Transverse colon (tissue), 4 donors: ENCODE measurements at regions not wholly inside any gene's neighbourhood (a gene's known extent, or its start where the extent isn't known, plus 50 kb on each side); places are given as distances from the start of the nearest gene placed in this dataset.

Experiments
- DNase-seq: peaks from one replicate; pipeline ENCODE4 v3.0.0-alpha.2; 2019
- H3K27ac ChIP-seq, 4 donors: fragments of 200-600 bp; sonication (generic); 2 replicates each; pipeline ENCODE4 v1.5.1; 2016 to 2018; ENCODE audit warnings: inconsistent platforms in 4 of 4
- H3K27me3 ChIP-seq: fragments of 200-600 bp; sonication (generic); 2 replicates; pipeline ENCODE4 v1.5.1; 2017; ENCODE audit warnings: inconsistent platforms
- H3K36me3 ChIP-seq, 4 donors: fragments of 200-600 bp; sonication (generic); 2 replicates each; pipeline ENCODE4 v1.5.1; 2017 to 2019; ENCODE audit warnings: inconsistent platforms in 4 of 4
- H3K4me1 ChIP-seq, 4 donors: fragments of 200-600 bp; sonication (generic); 2 replicates each; pipeline ENCODE4 v1.5.1; 2017 to 2020; ENCODE audit warnings: inconsistent platforms in 4 of 4
- H3K4me3 ChIP-seq, 4 donors: fragments of 200-600 bp; sonication (generic); 1 replicate in 1 of 4; 2 replicates in 3 of 4; pipeline versions ENCODE4 v1.5.1 to v1.6.1; 2017 to 2019; ENCODE audit warnings: inconsistent platforms in 4 of 4
- H3K9me3 ChIP-seq, 2 donors: fragments of 200-600 bp; sonication (generic); 2 replicates each; pipeline ENCODE4 v1.5.1; 2017 to 2019; ENCODE audit warnings: inconsistent platforms in 2 of 2
- EP300 ChIP-seq: sonication (generic); formaldehyde crosslinking; IDR thresholded peaks from one replicate; pipeline ENCODE4 v1.6.1; 2017; ENCODE audit warnings: antibody characterized with exemption, low read depth
- POLR2A ChIP-seq: fragments of 450-650 bp; IDR thresholded peaks from one replicate; pipeline ENCODE4 v1.6.1; 2016; ENCODE audit warnings: antibody characterized with exemption, mild to moderate bottlenecking, moderate library complexity
- POLR2AphosphoS5 ChIP-seq, 3 donors: sonication (generic); formaldehyde crosslinking; IDR thresholded peaks; one replicate each; pipeline ENCODE4 v1.6.1; 2016; ENCODE audit warnings: antibody characterized with exemption in 3 of 3
- WGBS, 2 donors: methylation state at CpG; one replicate each; pipeline ENCODE4 v1.1.5; 2018; ENCODE audit warnings: low coverage in 1 of 2; 5-methylcytosine and 5-hydroxymethylcytosine counted together
- in situ Hi-C, 4 donors: fragments of 200-750 bp; cut with MboI; loops; one replicate each; pipeline versions ENCODE4 v1.15.0 to v1.15.1; 2017; ENCODE audit warnings: low sequenced_read_pairs in 3 of 4, low pct_ligation_motif_present in 1 of 4, low pct_unique_long_range_greater_than_20kb in 1 of 4
- intact Hi-C: fragments of 100-400 bp; cut with DNase I; formaldehyde crosslinking; loops from one replicate; pipeline ENCODE4 v1.15.1; 2023; ENCODE audit warnings: low total_unique reads
- TF ChIP-seq, protein P1 (sequence below), 5 experiments: fragments of 200-600 bp in 3 of 5; fragments of 450-650 bp in 2 of 5; sonication (generic) in 3 of 5; IDR thresholded peaks; 1 replicate in 2 of 5; 2 replicates in 3 of 5; pipeline ENCODE4 v1.5.1; 2016 to 2017; ENCODE audit warnings: antibody characterized with exemption in 5 of 5, inconsistent platforms in 3 of 5, mild to moderate bottlenecking in 2 of 5, moderate library complexity in 1 of 5

DNA sequence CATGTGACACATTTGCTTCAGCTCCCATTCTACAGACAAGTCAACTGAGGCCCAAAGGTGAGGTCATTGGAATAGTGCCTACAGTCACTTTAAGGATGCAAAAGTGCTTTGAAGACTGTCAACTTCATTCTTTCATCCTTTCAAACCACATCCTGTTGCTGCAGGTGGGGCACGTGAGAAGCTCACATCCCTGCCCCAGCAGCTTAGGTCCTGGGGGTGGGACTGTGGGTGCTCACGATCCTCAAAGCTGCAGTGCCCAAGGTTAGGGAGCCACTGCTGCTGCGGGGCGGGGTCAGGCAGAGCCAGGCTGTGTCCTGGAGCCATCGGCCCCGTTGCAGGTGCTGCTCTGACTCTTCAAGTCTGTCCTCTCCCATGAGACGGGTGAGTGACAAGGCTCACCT lies 57.9 kb upstream of the IER5L start:
- H3K36me3 ChIP-seq: no peaks in the 10 kb centered on the region
- no peaks in the 10 kb centered on the region for H3K9me3 ChIP-seq
- H3K4me3 ChIP-seq: no peak overlapping the region
- TF ChIP-seq POLR2A: no peak
- TF ChIP-seq, protein P1, sequence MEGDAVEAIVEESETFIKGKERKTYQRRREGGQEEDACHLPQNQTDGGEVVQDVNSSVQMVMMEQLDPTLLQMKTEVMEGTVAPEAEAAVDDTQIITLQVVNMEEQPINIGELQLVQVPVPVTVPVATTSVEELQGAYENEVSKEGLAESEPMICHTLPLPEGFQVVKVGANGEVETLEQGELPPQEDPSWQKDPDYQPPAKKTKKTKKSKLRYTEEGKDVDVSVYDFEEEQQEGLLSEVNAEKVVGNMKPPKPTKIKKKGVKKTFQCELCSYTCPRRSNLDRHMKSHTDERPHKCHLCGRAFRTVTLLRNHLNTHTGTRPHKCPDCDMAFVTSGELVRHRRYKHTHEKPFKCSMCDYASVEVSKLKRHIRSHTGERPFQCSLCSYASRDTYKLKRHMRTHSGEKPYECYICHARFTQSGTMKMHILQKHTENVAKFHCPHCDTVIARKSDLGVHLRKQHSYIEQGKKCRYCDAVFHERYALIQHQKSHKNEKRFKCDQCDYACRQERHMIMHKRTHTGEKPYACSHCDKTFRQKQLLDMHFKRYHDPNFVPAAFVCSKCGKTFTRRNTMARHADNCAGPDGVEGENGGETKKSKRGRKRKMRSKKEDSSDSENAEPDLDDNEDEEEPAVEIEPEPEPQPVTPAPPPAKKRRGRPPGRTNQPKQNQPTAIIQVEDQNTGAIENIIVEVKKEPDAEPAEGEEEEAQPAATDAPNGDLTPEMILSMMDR (IDR thresholded peaks at IDR 0.05): no peak
- no peak for TF ChIP-seq EP300
- no peak for TF ChIP-seq POLR2AphosphoS5 (IDR thresholded peaks at IDR 0.05)
- H3K4me1 ChIP-seq: peaks cover 0 to 9% (median 3%) of the 10 kb centered on the region in 4 donors
- H3K27me3 ChIP-seq: peaks cover 16% of the 10 kb centered on the region
- intact Hi-C loops (no loop called here), in situ Hi-C loops (no loop called here)
- WGBS, 2 donors: 53% methylated on average over 7 of the region's 7 CpGs; no CpG with 5 or more reads in 1 of the 2 donors
- peak overlapping the region in 1 of 4 donors; percentile 17 for H3K27ac ChIP-seq
- DNase-seq: peak; percentile 32

DNA sequence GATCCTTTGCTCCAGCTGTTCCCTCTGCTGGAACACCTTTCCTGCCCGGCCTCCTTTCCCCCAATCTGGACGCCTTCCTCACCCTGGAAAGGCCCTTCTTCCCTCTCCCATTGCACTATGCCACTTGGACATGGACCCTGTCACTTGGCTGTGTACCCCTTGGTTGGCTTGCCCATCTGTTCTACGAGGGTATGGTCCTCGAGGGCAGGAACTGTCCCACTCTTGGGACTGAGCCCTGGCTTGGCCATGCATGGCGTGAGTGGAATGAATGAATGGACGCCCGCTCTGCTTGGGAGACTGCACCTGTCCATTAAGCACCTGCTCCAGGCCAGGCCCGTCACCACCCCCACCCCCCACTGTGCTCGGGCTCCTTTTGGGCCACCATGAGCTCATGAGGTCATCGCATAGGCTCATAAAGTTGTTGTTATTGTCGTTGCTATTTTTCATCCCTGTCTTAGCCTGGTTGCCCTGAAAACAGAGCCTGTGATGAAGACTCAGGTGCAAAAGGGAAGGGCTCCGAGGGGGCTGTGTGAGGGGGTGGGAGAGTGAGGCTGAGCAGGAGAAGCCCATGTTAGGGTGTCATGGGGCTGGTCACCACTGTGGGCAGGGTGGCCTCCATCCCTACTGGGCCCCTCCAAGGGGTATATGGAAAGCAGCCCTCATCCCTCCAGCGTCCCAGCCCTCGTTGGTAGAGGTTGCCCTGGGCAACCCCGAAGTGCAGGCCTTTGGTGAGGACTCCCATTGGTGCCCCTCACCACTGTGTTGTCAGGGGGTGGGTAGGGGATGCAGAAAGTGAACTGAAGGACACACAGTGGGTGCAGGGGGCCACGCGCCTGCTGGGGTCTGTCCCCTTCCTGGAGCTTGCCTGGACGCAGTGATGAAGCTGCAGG lies 57.2 kb upstream of the IER5L start:
- Histone ChIP-seq H3K9me3 (no peaks in the 10 kb centered on the region), H3K4me1 (peaks cover 0 to 9% (median 3%) of the 10 kb centered on the region in 4 donors), H3K36me3 (no peaks in the 10 kb centered on the region), H3K27me3 (peaks cover 16% of the 10 kb centered on the region), H3K27ac (no peak overlapping the region), H3K4me3 (no peak overlapping the region)
- TF ChIP-seq EP300: no peak
- no peak for TF ChIP-seq POLR2A
- TF ChIP-seq, protein P1 (IDR thresholded peaks at IDR 0.05): no peak
- no peak for TF ChIP-seq POLR2AphosphoS5 (IDR thresholded peaks at IDR 0.05)
- WGBS, 2 donors: 86 to 87% methylated on average over 5 to 18 of the region's 18 CpGs
- intact Hi-C loops: no loop called here
- no peak for DNase-seq
- in situ Hi-C loops: no loop called here

DNA sequence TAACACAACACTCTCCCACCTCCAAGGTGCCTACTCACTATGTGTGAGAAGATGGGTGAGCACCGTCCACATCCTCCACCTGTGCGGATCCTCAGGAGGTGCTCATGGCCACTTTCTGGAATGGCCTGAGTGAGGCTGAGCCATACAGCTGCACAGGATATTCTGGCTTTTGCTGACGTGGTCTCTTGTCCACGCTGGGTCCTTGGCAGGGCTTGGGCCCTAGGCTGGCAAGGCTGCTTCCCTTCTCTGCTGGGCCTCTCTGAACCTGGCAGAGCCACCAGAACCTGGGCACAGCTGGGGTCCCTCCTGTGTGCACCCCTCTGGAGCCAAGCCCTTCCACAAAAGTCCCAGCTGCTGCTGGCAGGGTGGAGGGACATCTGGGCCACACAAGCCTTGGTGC lies 56.4 kb upstream of the IER5L start:
- Histone ChIP-seq H3K4me3 (no peak overlapping the region), H3K36me3 (no peaks in the 10 kb centered on the region), H3K4me1 (peaks cover 0 to 9% (median 3%) of the 10 kb centered on the region in 4 donors), H3K27ac (no peak overlapping the region), H3K27me3 (peaks cover 16% of the 10 kb centered on the region), H3K9me3 (no peaks in the 10 kb centered on the region)
- in situ Hi-C loops: no loop called here
- DNase-seq: no peak
- 65% methylated on average over 4 of the region's 4 CpGs; no CpG with 5 or more reads in 1 of the 2 donors for WGBS, 2 donors
- no peak for TF ChIP-seq EP300
- TF ChIP-seq, protein P1 (IDR thresholded peaks at IDR 0.05): no peak
- TF ChIP-seq POLR2AphosphoS5 (IDR thresholded peaks at IDR 0.05): no peak
- intact Hi-C loops: no loop called here

DNA sequence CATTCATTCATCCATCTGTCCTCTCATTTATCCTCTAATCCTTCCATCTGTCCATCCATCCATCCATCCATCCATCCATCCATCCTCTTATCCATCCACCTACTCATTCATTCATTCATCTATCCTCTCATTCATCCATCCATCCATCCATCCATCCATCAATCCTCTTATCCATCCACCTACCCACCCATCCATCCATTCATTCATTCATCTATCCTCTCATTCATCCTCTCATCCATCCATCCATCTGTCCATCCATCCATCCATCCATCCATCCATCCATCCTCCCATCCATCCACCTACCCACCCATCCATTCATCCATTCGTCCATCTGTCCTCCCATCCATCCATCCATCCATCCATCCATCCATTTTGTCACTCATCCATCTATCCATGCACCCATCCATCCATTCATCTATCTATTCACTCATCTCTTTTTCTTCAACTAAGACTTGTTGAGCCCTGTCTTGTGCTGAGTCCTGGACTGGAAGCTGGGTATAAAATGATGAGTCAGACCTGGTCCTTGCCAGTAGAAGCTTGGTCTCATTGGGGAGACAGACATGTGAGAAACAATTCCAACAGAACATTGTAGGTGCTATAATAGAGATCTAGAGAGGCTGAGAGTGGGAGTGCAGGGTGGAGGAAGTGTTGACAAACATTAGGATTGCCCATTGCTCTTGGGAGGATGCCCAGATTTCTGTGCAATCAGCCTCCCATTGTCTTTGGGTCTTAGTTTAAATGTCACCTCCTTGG lies 55.0 kb upstream of the IER5L start:
- H3K27me3 ChIP-seq: peaks cover 11% of the 10 kb centered on the region
- no peaks in the 10 kb centered on the region for H3K36me3 ChIP-seq
- TF ChIP-seq EP300 (no peak), POLR2AphosphoS5 (IDR thresholded peaks at IDR 0.05) (no peak), POLR2A (no peak)
- TF ChIP-seq, protein P1 (IDR thresholded peaks at IDR 0.05): no peak
- H3K9me3 ChIP-seq: no peaks in the 10 kb centered on the region
- no peak overlapping the region for H3K4me3 ChIP-seq
- intact Hi-C loops: no loop called here
- WGBS, 2 donors: 43 to 90% methylated on average over 1 of the region's 1 CpG
- H3K27ac ChIP-seq: no peak overlapping the region
- DNase-seq: no peak
- in situ Hi-C loops: no loop called here
- H3K4me1 ChIP-seq: peaks cover 0 to 9% (median 3%) of the 10 kb centered on the region in 4 donors
